GM12873 (cell line): ENCODE measurements at regions not wholly inside any gene's neighbourhood (a gene's known extent, or its start where the extent isn't known, plus 50 kb on each side); places are given as distances from the start of the nearest gene placed in this dataset.

Source experiments
- CTCF ChIP-seq: IDR thresholded peaks from 2 replicates; pipeline ENCODE4 v1.5.1; 2012; ENCODE audit warnings: low read depth, mild to moderate bottlenecking, moderate library complexity, low read length, control low read depth; ENCODE audit not compliant: insufficient read depth; ENCODE audit errors: missing control alignments

- TF ChIP-seq CTCF: no peak
Measured at GRCh38 chr2:120825370-120826259, 89.9 kb downstream of the GLI2 start.

- no peak for TF ChIP-seq CTCF
Measured at GRCh38 chr2:120826260-120826648, 90.6 kb downstream of the GLI2 start.

GRCh38 chr2:120826716-120827410, 91.2 kb downstream of the GLI2 start:
- TF ChIP-seq CTCF: no peak

DNA sequence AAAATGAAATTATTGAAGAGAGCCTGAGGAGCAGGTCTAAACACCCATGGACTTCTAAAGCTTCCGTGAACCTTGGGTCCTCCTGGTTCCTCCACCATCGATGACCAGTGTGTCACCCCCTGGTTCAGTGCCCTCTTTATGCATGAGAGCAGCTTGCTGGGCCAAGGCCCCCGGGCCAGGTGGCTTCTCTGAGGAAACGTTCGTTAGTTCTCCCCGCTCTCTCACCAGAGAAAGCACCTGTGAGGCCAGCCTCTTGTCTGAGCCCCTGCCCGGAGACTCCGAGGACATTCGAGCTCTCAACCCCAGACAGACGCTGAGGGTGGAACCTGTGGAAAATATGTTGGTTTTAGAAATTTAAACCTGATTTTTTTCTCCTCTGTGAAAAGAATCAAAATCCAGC, 92.4 kb downstream of the GLI2 start:
- no peak for TF ChIP-seq CTCF

- no peak for TF ChIP-seq CTCF
Measured at GRCh38 chr2:120828829-120829632, 93.4 kb downstream of the GLI2 start.

DNA sequence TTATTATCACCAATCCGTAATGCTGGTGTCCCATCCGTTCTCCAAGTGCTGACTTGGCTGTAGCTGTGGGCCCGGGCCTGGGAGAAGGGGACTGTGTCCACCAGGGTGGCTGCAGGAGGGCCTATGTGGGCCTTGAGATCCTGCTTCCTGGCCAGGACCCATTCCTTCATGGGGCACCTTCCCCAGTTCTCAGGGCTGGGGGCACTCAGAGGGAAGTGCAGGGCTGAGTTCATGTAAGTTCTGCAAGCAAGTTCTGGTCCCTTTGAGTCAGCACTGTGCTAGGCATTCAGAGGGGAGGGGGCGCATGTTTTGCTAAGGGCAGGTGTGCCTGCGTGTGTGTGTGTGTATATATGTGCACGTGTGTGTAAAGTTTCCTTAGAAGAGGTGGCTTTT, 94.0 kb downstream of the GLI2 start:
- no peak for TF ChIP-seq CTCF
